Esophagus muscularis mucosa (tissue), 4 donors: ENCODE measurements at regions not wholly inside any gene's neighbourhood (a gene's known extent, or its start where the extent isn't known, plus 50 kb on each side); places are given as distances from the start of the nearest gene placed in this dataset.

Source experiments
- EP300 ChIP-seq: sonication (generic); formaldehyde crosslinking; IDR thresholded peaks from one replicate; pipeline ENCODE4 v1.6.1; 2017; ENCODE audit warnings: antibody characterized with exemption
- POLR2AphosphoS5 ChIP-seq, 2 donors: sonication (generic); formaldehyde crosslinking; IDR thresholded peaks; one replicate each; pipeline ENCODE4 v1.6.1; 2017; ENCODE audit warnings: antibody characterized with exemption in 2 of 2
- TF ChIP-seq, protein P1 (sequence below), 3 experiments: fragments of 200-600 bp in 2 of 3; fragments of 450-650 bp in 1 of 3; sonication (generic) in 2 of 3; IDR thresholded peaks; one replicate each; pipeline ENCODE4 v1.5.1; 2017 to 2019; ENCODE audit warnings: antibody characterized with exemption in 3 of 3, mild to moderate bottlenecking in 2 of 3, moderate library complexity in 1 of 3

DNA sequence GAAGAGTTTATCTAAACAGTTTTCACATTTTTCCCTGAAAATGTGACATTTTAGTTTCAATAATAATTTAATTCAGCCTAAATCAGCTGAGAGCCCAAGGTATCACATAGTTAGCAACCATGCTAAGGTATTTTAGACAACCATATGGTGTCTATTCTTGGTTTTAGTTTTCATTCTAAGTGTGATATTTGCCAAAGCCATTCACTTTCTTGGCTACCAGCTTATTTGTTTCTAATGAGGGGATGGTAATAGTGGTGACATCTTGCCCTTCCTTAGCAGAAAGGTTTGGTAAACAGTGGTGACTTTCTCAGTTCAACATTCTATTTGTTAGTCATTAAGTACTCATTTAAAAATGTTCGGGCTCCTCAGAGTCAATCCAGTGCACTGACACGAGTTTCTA is 854.9 kb upstream of the HTR2C start:
- TF ChIP-seq, protein P1, sequence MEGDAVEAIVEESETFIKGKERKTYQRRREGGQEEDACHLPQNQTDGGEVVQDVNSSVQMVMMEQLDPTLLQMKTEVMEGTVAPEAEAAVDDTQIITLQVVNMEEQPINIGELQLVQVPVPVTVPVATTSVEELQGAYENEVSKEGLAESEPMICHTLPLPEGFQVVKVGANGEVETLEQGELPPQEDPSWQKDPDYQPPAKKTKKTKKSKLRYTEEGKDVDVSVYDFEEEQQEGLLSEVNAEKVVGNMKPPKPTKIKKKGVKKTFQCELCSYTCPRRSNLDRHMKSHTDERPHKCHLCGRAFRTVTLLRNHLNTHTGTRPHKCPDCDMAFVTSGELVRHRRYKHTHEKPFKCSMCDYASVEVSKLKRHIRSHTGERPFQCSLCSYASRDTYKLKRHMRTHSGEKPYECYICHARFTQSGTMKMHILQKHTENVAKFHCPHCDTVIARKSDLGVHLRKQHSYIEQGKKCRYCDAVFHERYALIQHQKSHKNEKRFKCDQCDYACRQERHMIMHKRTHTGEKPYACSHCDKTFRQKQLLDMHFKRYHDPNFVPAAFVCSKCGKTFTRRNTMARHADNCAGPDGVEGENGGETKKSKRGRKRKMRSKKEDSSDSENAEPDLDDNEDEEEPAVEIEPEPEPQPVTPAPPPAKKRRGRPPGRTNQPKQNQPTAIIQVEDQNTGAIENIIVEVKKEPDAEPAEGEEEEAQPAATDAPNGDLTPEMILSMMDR (IDR thresholded peaks at IDR 0.05): no peak
- TF ChIP-seq POLR2AphosphoS5 (IDR thresholded peaks at IDR 0.05) (no peak), EP300 (no peak)
